HT1080 (cell line): ENCODE measurements at regions not wholly inside any gene's neighbourhood (a gene's known extent, or its start where the extent isn't known, plus 50 kb on each side); places are given as distances from the start of the nearest gene placed in this dataset.
A peak's percentile ranks its signal among the peaks of the same experiment; 100 is the strongest.
"Not testable (repeated sequence)": the region's sequence is repeated elsewhere in the genome, so short reads cannot be mapped to it uniquely, and the experiment has no call there.

Experiments used
- DNase-seq: peaks from one replicate; pipeline ENCODE4 v3.0.0-alpha.2; 2015; ENCODE audit warnings: low read depth

- peak; percentile 40 for DNase-seq
Observed at GRCh38 chr21:17679002-17679600, 66.4 kb upstream of the BTG3 start.

- DNase-seq = not testable (repeated sequence)
Observed at GRCh38 chr21:17676930-17677329, 64.2 kb upstream of the BTG3 start.

GRCh38 chr21:17674106-17674505, 61.4 kb upstream of the BTG3 start:
- no peak for DNase-seq

GRCh38 chr21:17673261-17674020, 60.7 kb upstream of the BTG3 start:
- no peak for DNase-seq

GRCh38 chr21:17671733-17672132, 59.0 kb upstream of the BTG3 start:
- DNase-seq = no peak

- no peak for DNase-seq
Observed at GRCh38 chr21:17668479-17669140, 55.9 kb upstream of the BTG3 start.

- peak; percentile 48 for DNase-seq
Observed at GRCh38 chr21:17667256-17667655, 54.6 kb upstream of the BTG3 start.
